AG04449 (cell line): ENCODE measurements at regions not wholly inside any gene's neighbourhood (a gene's known extent, or its start where the extent isn't known, plus 50 kb on each side); places are given as distances from the start of the nearest gene placed in this dataset.

Experiments
- CTCF ChIA-PET: fragments of 350-600 bp; formaldehyde crosslinking; extraction: SDS; loops from one replicate; lab custom pipeline; 2021; ENCODE audit warnings: antibody characterized with exemption; lab: Yijun Ruan, JAX
- POLR2A ChIA-PET: fragments of 400-600, 350-600 bp; formaldehyde crosslinking; extraction: SDS; loops from one replicate; lab custom pipeline; 2020; ENCODE audit warnings: antibody characterized with exemption, inconsistent platforms; lab: Yijun Ruan, JAX
- DNase-seq: peaks from one replicate; pipeline ENCODE4 v3.0.0-alpha.2; 2010; ENCODE audit warnings: low read depth, low spot score
- H3K4me3 ChIP-seq: 2 replicates; pipeline ENCODE4 v1.5.1; 2011; ENCODE audit warnings: low read depth, mild to moderate bottlenecking, control low read depth, low read length
- CTCF ChIP-seq: IDR thresholded peaks from one replicate; pipeline ENCODE4 v1.5.1; 2011; ENCODE audit warnings: mild to moderate bottlenecking, moderate library complexity, low read length, control low read depth, inconsistent platforms; ENCODE audit not compliant: insufficient read depth; ENCODE audit errors: missing control alignments

GRCh38 chr7:156080046-156080445 is 267.8 kb upstream of the SHH start:
- CTCF ChIA-PET: no interaction called here
- no peak for DNase-seq
- no peak for TF ChIP-seq CTCF
- POLR2A ChIA-PET: no interaction called here
- no peak overlapping the region for H3K4me3 ChIP-seq

GRCh38 chr7:156079156-156079555 is 266.9 kb upstream of the SHH start:
- CTCF ChIA-PET: no interaction called here
- DNase-seq: no peak
- H3K4me3 ChIP-seq: no peak overlapping the region
- POLR2A ChIA-PET: no interaction called here
- no peak for TF ChIP-seq CTCF

GRCh38 chr7:156074982-156075615 is 262.8 kb upstream of the SHH start:
- CTCF ChIA-PET: no interaction called here
- DNase-seq: no peak
- POLR2A ChIA-PET: no interaction called here
- H3K4me3 ChIP-seq: no peak overlapping the region
- no peak for TF ChIP-seq CTCF

- ChIA-PET CTCF (no interaction called here), POLR2A (no interaction called here)
- TF ChIP-seq CTCF: no peak
- H3K4me3 ChIP-seq: no peak overlapping the region
- no peak for DNase-seq
These were observed 261.8 kb upstream of the SHH start for GRCh38 chr7:156074084-156074483.

- POLR2A ChIA-PET: no interaction called here
- no peak for DNase-seq
- no peak overlapping the region for H3K4me3 ChIP-seq
- no peak for TF ChIP-seq CTCF
- CTCF ChIA-PET: no interaction called here
These were observed 261.2 kb upstream of the SHH start for GRCh38 chr7:156073366-156074052.

- TF ChIP-seq CTCF: no peak
- ChIA-PET CTCF (no interaction called here), POLR2A (no interaction called here)
- H3K4me3 ChIP-seq: no peak overlapping the region
- DNase-seq: no peak
These were observed 259.3 kb upstream of the SHH start for GRCh38 chr7:156071612-156072011.
